ENCODE measurements at regions not wholly inside any gene's neighbourhood (a gene's known extent, or its start where the extent isn't known, plus 50 kb on each side); places are given as distances from the start of the nearest gene placed in this dataset.
"Not testable (repeated sequence)": the region's sequence is repeated elsewhere in the genome, so short reads cannot be mapped to it uniquely, and the experiment has no call there.

DNA sequence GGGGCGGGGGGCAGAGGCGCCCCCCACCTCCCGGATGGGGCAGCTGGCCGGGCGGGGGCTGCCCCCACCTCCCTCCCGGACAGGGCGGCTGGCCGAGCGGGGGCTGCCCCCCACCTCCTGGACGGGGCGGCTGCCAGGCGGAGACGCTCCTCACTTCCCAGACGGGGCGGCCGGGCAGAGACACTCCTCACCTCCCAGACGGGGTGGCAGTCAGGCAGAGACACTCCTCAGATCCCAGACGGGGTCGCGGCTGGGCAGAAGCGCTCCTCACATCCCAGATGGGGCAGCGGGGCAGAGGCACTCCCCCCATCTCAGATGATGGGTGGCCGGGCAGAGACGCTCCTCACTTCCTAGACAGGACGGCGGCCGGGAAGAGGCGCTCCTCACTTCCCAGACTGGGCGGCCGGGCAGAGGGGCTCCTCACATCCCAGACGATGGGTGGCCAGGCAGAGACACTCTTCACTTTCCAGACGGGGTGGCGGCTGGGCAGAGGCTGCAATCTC is 240.1 kb downstream of the NPIPA7 start:
- DNase-seq (ENCODE audit: low spot score) = not testable (repeated sequence)

- not testable (repeated sequence) for DNase-seq (ENCODE audit: low spot score)
These were observed 245.4 kb downstream of the NPIPA7 start for GRCh38 chr16:16624367-16624766.

GRCh38 chr16:16625140-16625539 is 246.2 kb downstream of the NPIPA7 start:
- DNase-seq (ENCODE audit: low spot score) = not testable (repeated sequence)

GRCh38 chr16:16627865-16628264 is 248.9 kb downstream of the NPIPA7 start:
- not testable (repeated sequence) for DNase-seq (ENCODE audit: low spot score)

DNA sequence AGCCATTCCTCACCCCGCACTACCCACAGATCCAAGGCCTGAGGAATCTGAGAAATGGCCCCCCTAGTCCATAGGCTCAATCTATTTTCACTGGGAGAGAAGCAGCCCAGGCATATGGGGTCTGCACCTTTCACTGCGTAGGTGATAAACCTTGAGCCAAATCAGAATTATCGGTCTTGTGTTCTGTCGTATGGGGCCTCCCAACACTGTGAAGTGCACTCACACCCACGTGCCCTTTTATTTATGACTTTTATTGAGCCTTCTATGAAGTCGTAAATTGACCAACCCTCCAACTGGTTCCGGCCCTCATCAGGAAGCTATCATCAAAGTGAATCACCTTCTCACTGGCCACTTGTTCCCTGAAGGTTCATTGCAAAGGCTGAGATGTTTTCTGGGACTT is 259.3 kb downstream of the NPIPA7 start:
- DNase-seq (ENCODE audit: low spot score) = not testable (repeated sequence)

DNA sequence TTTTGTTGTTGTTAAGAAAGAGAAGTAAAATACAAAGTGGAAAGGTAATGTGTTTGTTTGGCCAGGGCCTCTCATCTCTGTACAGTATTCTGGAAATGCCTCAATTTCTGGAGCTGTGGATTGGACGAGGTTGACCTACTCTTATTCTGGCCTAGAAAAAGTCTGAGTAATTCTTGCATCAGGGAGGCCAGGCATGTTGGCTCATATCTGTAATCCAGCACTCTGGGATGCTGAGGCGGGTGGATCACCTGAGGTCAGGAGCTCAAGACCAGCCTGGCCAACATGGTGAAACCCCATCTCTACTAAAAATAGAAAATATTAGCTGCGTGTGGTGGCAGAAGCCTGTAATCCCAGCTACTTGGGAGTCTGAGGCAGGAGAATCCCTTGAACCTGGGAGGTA is 259.8 kb downstream of the NPIPA7 start:
- not testable (repeated sequence) for DNase-seq (ENCODE audit: low spot score)

DNA sequence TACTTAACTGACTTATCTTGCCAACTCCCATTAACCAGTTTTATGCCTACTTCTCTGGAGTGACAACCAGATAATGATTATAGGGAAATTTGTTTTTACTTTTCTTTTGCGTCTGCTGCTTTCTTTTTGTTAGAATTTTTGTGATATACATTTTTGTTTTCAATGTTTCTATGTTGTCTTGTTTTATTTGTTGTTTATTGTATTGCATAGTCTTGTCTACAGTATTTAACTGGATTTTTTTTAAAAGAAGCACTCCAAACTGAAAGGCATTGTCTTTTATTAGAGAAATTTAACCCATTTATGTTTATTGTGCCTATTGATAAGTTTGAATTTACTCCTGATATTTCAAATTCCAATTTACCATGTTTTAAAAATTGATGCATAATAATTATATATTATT is 264.9 kb downstream of the NPIPA7 start:
- not testable (repeated sequence) for DNase-seq (ENCODE audit: low spot score)

- not testable (repeated sequence) for DNase-seq (ENCODE audit: low spot score)
These were observed 269.1 kb downstream of the NPIPA7 start for GRCh38 chr16:16648002-16648401.

GRCh38 chr16:16672180-16672812 is 293.4 kb downstream of the NPIPA7 start:
- not testable (repeated sequence) for DNase-seq (ENCODE audit: low spot score)

GRCh38 chr16:16674820-16675219 is 295.9 kb downstream of the NPIPA7 start:
- not testable (repeated sequence) for DNase-seq (ENCODE audit: low spot score)

GRCh38 chr16:16721849-16722248 is 342.9 kb downstream of the NPIPA7 start:
- not testable (repeated sequence) for DNase-seq (ENCODE audit: low spot score)

- DNase-seq (ENCODE audit: low spot score) = not testable (repeated sequence)
These were observed 343.7 kb downstream of the NPIPA7 start for GRCh38 chr16:16722666-16723065.

DNA sequence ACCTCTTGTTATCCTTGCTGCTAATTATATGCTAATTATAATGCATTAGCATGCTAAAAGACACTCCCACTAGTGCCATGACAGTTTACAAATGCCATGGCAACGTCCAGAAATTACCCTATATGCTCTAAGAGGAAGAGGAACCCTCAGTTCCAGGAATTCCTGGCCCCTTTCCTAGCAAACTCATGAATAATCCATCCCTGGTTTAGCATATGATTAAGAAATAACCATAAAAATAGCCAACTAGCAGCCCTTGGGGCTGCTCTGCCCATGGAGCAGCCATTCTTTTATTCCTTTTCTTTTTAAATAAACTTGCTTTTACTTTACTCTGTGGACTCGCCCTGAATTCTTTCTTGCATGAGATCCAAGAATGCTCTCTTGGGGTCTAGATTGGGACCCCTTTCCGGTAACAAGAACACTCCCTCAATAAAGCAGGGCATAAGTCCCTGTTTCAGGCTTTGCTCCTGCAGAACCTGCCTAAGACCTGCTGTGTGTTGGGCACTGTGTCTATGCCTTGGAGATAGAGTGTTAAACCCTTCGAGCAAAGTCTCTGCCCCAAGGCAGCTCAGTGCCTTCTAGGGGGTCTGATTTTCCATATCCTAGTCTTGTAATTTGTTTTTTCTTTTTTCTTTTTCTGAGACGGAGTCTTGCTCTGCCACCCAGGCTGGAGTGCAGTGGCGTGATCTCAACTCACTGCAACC is 345.0 kb downstream of the NPIPA7 start:
- not testable (repeated sequence) for DNase-seq (ENCODE audit: low spot score)

- not testable (repeated sequence) for DNase-seq (ENCODE audit: low spot score)
These were observed 348.1 kb downstream of the NPIPA7 start for GRCh38 chr16:16727048-16727447.

GRCh38 chr16:16742573-16742972 is 363.6 kb downstream of the NPIPA7 start:
- DNase-seq (ENCODE audit: low spot score) = not testable (repeated sequence)

DNA sequence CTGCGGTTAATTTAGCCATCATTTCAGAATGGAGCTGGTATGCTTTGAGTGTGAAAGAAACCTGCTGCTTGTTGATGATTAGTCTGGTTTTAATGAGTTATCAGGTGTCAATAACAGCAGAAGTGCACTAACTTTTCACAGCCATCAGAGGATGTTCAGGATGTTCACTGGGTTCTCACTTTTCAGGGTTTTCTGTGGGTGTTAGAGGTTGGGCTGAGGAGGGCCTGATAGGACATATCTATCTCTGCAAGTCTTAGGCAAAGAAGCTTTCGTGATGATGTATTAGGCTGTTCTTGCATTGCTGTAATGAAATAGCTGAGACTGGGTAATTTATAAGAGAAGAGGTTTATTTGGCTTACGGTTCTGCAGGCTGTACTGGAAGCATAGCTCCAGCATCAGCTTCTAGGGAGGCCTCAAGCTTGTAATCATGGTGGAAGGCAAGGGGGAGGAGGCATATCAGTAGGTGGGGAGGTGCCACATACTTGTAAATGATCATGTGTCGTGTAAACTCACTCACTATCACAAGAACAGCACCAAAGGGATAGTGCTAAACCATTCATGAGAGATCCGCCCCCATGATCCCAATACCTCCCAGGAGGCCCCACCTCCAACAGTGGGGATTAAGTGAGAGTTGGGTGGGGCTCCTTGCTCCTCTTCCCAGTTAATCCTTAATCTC is 376.2 kb downstream of the NPIPA7 start:
- not testable (repeated sequence) for DNase-seq (ENCODE audit: low spot score)

GRCh38 chr16:16763449-16763848 is 384.5 kb downstream of the NPIPA7 start:
- DNase-seq (ENCODE audit: low spot score) = no peak

DNA sequence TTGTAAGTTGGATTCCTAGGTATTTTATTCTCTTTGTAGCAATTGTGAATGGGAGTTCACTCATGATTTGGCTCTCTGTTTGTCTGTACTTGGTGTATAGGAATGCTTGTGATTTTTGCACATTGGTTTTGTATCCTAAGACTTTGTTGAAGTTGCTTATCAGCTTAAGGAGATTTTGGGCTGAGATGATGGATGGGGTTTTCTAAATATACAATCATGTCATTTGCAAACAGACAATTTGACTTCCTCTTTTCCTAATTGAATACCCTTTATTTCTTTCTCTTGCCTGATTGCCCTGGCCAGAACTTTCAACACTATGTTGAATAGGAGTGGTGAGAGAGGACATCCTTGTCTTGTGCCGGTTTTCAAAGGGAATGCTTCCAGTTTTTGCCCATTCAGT is 391.8 kb downstream of the NPIPA7 start:
- not testable (repeated sequence) for DNase-seq (ENCODE audit: low spot score)

- no peak for DNase-seq (ENCODE audit: low spot score)
These were observed 395.4 kb downstream of the NPIPA7 start for GRCh38 chr16:16774389-16774788.

DNA sequence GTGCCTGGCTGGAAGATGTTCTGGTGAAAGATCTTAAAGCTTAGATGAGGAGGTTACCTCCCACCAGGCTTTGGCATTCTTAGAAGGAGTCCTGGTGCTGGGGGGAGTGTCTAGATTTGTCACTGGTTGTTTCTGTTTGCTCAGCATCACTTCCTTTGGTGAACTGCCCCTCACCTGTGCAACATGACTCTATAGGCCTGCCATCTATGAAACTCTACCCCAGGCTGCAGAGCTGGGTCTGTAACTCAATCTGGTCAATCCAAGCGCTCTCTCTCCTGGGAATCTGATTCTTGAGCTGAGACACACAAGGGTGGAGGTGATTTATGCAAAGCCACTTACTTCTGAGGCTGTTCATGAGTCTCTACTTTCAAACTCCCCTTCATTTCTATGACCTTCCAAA is 399.4 kb downstream of the NPIPA7 start:
- DNase-seq (ENCODE audit: low spot score) = no peak

DNA sequence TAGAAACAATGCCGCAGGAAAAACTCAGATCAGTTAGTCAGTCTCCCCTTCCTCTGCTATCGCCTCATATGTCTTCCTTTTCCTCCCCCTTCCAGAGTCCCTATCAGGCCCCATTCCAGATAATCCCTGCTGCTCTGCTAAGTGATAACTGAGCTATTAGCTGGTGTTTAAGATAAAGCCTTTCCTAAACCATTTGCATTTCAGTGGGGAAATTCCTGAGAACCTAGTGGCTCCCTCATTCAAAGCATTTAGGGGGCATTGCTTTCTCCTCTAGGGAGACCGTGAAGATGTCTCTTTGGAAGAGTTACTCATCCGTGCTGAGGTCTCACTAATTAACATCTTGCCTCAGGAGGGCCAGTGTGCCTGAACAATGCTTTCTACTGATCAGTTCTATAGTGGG is 401.6 kb downstream of the NPIPA7 start:
- no peak for DNase-seq (ENCODE audit: low spot score)

DNA sequence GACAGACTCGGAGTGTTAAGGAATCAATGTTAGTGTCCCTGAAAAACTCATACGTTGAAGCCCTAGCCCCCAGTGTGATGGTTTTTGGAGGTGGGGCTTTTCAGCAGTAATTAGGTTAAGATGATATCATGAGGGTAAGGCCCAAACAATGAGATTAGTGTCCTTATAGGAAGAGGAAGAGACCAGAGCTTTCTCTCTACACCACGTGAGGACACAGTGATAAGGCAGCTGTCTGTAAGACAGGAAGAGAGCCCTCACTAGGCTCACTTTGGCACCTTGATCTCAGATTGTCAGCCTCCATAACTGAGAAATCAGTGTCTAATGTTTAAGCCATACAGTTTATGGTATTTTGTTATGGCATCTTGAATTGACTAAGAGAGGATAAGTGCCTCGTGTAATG is 403.2 kb downstream of the NPIPA7 start:
- DNase-seq (ENCODE audit: low spot score) = no peak

DNA sequence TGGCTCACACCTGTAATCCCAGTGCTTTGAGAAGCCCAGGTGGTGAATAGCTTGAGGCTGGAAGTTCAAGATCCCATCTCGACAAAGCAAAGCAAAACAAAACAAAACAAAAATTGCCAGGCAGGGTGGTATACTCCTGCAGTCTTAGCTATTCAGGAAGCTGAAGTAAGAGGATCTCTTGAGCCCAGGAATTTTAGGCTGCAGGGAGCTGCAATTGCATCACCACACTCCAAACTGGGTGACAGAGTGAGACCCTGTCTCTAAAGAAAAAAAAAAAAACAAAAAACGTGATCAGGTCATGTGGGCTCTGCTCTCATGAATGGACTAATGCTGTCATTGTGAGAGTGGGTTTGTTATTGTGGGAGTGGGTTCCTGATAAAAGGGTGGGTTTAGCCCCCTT is 409.1 kb downstream of the NPIPA7 start:
- DNase-seq (ENCODE audit: low spot score) = no peak
